Right lobe of liver (tissue), 4 donors: ENCODE measurements at regions not wholly inside any gene's neighbourhood (a gene's known extent, or its start where the extent isn't known, plus 50 kb on each side); places are given as distances from the start of the nearest gene placed in this dataset.

ENCODE experiments used
- POLR2A ChIP-seq: fragments of 450-650 bp; IDR thresholded peaks from one replicate; pipeline ENCODE4 v1.6.1; 2017; ENCODE audit warnings: antibody characterized with exemption, mild to moderate bottlenecking
- TF ChIP-seq, protein P1 (sequence below), 4 donors: fragments of 200-600 bp in 3 of 4; fragments of 450-650 bp in 1 of 4; IDR thresholded peaks; one replicate each; pipeline versions ENCODE4 v1.5.1 to v1.8.0; 2016 to 2022; ENCODE audit warnings: antibody characterized with exemption in 4 of 4, mild to moderate bottlenecking in 2 of 4
- donor health status: DM: no; HTN: no; CAD: no.
- donor health status: DM: no; HTN: no; CAD: no.
- donor health status: DM: no; HTN: yes; CAD: no.

DNA sequence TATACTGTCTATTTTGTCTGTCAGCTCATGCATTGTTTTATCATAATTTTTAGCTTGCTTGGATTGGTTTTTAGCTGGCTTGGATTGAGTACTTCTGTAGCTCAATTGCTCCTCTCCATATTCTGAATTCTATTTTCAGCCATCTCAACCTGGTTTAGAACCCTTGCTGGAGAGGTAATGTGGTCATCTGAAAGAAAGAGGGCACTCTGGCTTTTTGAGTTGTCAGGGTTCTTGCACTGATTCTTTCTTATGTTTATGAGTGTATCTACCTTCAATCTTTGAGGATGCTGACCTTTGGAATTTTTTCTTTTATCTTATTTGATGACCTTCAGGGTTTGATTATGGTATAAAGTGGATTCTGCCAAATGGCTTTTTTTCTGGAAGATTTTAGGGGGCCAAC is 632.7 kb upstream of the ID4 start:
- no peak for TF ChIP-seq POLR2A
- TF ChIP-seq, protein P1, sequence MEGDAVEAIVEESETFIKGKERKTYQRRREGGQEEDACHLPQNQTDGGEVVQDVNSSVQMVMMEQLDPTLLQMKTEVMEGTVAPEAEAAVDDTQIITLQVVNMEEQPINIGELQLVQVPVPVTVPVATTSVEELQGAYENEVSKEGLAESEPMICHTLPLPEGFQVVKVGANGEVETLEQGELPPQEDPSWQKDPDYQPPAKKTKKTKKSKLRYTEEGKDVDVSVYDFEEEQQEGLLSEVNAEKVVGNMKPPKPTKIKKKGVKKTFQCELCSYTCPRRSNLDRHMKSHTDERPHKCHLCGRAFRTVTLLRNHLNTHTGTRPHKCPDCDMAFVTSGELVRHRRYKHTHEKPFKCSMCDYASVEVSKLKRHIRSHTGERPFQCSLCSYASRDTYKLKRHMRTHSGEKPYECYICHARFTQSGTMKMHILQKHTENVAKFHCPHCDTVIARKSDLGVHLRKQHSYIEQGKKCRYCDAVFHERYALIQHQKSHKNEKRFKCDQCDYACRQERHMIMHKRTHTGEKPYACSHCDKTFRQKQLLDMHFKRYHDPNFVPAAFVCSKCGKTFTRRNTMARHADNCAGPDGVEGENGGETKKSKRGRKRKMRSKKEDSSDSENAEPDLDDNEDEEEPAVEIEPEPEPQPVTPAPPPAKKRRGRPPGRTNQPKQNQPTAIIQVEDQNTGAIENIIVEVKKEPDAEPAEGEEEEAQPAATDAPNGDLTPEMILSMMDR (IDR thresholded peaks at IDR 0.05), result no peak
